Erythroblast (primary cell): ENCODE measurements at regions not wholly inside any gene's neighbourhood (a gene's known extent, or its start where the extent isn't known, plus 50 kb on each side); places are given as distances from the start of the nearest gene placed in this dataset.

Experiments
- GATA1 ChIP-seq: IDR thresholded peaks from 2 replicates; pipeline ENCODE4 v1.6.1; 2011; ENCODE audit warnings: low read depth, mild to moderate bottlenecking, control low read depth, low read length, moderate library complexity
- POLR2A ChIP-seq: IDR thresholded peaks from 2 replicates; pipeline ENCODE4 v1.6.1; 2011; ENCODE audit warnings: mild to moderate bottlenecking, low read length

- TF ChIP-seq POLR2A (no peak), GATA1 (no peak)
Observed at GRCh38 chr3:161754420-161755053, 257.9 kb downstream of the OTOL1 start.
